Ecto neural progenitor cell (in vitro differentiated cells): ENCODE measurements at regions not wholly inside any gene's neighbourhood (a gene's known extent, or its start where the extent isn't known, plus 50 kb on each side); places are given as distances from the start of the nearest gene placed in this dataset.
A peak's percentile ranks its signal among the peaks of the same experiment; 100 is the strongest.

Source experiments
- DNase-seq: peaks from one replicate; pipeline ENCODE4 v3.0.0-alpha.2; 2018; ENCODE audit warnings: low spot score

DNA sequence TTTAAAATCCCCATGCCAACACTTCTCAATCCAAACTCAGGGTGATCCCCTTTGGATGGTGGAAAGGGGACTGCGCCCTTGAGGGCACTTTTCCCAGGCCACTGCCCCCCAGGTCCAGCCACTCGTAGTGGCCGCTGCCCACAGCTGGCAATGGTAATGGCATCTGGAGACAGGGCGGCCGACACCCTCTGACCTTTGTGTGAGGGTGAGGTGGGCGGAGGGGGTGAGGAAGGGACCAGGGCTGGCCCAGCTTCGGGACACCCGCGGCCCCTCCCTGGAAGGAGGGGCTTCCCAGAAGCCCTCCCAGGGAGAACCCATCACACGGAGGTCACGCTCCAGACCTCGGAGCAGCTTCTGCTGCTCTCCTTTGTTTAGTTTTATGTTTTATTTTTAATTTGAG, 289.7 kb downstream of the FOXL1 start:
- no peak for DNase-seq

DNA sequence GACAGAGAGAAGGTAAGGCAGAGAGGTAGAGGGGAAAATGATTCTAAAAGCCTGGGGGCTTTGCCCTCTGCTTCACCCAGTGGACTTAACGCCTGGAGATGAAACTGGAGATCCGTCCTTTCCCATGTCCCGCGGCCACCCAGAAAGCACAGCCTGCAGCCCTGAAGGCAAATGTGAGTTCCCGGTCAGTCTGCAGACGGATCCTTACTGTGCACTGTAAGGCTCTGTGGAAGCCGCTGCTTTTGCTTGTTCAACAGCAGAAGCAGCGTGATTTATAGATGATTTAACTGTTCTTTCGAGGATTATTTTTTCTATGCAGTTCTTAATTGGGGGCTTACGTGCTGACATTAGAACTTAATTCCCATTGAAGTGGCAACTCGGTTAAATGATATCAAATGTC, 290.4 kb downstream of the FOXL1 start:
- DNase-seq, result no peak

DNA sequence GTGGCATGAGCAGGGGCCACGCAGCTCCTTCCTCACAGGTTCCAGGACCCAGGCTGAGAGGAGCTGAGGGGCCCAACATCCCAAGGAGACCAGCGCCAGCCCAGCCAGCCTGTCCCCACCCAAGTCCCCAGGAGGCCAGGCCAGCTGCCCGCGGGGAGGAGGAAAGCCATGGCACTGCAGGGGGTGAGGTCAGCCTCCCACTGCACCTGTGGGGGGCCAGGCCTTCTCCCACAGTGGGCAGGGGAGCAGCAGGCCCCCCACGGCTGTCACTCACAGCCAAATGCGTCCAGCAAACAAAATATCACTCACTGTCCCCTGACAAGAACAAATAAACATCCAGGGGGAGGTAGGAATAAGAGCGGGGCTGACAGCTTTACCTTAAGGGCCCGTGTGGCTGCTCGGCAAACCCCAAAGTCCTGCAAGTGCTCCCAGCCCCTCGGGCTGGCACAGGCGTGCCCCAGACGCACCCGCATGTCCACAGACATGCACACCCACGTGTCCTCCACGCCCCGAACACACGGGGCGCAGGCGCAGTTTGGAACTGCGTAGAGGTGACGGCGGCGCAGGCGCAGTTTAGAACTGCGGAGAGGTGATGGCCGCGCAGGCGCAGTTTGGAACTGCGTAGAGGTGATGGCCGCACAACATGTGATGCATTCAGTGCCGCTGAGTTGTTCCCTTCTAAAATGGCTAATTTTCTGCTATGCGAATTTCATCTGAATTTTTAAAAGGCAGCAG, 291.1 kb downstream of the FOXL1 start:
- no peak for DNase-seq

DNA sequence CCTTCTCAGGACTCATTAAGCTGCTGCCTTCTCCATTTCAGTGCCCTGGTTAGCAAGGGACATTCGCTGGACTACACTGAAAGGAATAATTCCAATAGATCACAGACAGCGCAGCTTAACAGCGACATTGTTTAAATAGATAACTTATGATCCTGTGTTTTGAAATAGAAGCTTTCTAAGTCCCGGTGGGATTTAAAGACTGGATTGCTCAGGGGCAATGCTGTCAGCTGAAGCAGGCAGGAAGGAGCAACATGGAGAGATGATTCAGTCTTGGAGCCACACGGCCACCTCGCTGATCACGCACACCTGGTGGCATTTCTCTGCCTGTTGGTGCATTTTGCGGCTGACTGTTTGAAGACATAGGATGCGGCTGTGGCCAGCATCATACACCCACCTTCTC, 292.0 kb downstream of the FOXL1 start:
- DNase-seq, result no peak

DNA sequence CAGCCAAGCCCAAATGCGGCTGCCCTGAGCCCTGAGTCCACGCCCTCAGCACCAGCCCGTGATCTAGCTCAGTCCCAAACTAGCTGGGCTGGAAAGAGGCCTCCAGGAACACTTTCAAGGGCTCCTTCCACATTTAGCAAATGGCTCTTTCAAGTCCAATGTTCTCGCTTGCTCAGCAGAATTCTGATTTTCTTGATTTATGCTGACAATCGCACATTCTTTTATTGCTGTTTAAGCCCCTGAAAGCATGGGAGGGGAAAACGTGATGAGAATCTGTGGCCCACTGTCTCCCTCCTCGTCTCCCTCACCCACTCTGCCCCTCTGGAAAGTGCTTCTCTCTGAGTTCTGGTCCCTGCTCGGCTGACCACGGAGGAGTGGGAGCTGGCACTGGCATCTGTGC, 293.8 kb downstream of the FOXL1 start:
- no peak for DNase-seq

DNA sequence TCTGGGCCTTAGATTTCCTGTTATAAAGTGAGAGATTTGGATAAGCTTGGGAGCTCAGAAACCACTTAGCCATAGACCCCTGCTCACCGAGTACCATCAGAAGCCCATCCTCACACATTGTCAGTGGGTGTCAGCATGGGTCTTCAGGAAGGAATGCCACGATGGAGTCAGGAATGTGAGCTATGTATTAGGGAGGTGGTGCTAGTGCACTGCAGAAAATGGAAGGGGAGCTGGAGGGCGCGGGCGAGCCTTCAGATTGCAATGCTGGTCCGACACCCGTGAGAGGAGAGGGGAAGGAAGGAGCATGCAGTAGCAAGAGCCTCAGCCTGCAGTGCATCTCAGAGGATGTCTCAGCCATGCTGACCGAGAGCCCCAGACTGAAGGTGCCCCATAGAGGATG, 294.5 kb downstream of the FOXL1 start:
- DNase-seq, result no peak

DNA sequence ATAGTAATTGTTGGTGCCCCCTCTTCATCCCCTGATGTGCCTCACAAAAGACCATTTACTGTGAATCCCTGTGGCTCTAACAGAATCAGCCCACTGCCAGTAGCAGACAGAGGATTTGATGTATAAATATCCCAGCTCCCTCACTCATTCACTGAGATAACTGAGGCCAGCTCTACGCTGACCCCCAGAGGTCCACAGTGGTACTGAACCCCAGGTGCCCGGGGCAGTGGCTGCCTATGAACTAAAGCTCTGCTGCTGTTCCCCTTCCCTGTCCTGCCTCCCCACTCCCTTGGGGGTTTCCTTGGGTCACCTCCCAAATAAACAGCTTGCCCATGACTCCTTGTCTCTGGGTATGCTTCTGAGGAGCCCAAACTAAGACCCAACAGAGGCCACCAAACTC, 295.8 kb downstream of the FOXL1 start:
- DNase-seq, result peak; percentile 75

DNA sequence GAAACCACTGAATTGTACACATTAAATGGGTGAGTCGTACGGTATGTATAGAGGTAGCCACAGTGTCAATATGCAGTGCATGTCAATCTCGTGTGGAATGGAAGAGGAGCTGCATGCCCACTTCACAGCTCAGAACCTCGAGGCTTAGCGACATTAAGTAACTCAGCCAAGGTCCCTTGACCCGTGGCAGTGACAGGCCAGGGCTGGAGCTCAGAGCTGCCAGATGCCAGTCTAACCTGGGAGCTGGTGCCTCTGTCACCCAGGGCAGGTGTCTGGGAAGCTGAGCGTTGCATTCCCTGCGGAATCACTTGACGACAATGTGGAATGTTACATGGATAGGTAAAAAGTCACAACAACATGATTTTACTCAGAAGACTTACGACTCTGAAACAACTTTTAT, 298.1 kb downstream of the FOXL1 start:
- no peak for DNase-seq

DNA sequence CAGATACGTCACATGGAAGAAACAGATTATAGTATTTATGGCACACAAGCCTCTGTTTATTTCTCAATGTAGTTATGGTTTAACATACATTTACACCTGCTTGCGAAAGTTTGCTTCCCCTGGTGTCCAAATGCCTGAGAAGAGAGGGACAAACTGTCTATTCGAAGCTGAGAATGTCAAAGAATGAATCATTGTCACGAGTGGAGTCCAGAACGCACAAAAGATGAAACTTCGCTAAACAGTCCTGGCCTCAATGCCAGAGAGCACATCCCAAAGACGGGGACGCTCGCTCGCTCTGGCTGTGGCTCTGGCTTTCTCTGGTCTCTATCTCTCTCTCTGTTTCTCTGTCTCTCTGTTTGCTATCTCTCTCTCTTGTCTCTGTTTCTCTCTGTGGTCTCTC, 298.8 kb downstream of the FOXL1 start:
- DNase-seq, result no peak

DNA sequence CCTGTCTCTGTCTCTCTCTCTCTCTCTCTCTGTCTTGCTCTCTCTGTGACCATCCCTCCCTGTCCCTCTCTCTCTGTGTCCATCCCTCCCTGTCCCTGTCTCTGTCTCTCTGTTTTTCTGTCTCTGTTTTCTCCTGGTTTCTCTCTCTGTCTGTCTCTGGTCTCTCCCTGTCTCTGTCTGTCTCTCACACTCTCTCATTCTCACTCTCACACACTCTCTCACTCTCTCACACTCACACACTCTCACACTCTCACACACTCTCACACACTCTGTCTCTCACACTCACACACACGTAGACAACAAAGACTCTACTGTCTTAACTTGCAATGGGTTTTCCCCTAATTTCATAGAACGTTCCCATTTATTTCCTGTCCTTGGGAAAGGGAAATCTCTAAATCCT, 299.5 kb downstream of the FOXL1 start:
- no peak for DNase-seq

DNA sequence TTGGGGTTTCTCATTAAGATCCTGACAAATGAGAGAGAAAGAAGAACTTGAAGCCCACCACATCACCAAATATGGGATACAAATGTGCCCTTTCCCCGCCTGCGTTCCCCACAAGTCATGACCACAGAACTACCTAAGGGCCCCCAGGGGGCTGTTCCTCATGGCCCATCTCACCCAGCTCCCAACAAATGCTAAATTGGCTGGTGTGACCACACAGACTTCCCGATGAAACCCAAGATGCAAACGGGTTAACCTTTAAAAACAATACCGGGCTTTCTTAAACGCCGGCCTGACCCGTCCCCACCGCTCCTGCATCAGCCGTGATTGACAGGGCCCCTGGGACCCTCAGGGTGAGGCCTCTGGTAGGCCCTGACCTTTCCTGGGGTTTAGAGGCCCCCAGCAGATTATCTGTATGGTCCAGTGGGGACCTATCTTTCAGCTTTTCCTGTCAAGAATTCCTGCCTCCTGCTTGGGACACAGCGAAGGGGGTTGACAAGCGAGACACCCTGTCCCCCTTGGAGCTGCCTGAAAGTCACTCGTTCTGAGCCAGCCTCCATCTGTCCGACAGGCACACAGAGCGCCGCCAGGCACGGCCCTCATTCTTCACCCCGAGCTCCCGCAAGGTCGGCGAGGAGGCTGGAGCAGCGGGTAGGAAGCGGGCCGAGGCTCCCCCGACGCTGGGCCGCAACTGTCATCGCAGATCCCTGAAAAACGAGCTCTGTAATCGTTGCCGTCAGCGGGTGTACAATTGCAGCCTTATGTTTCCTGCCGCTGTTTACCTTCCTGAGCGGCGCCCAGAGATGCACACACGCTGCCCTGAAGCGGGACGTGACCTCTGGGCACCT, 300.1 kb downstream of the FOXL1 start:
- DNase-seq, result peak; percentile 57

DNA sequence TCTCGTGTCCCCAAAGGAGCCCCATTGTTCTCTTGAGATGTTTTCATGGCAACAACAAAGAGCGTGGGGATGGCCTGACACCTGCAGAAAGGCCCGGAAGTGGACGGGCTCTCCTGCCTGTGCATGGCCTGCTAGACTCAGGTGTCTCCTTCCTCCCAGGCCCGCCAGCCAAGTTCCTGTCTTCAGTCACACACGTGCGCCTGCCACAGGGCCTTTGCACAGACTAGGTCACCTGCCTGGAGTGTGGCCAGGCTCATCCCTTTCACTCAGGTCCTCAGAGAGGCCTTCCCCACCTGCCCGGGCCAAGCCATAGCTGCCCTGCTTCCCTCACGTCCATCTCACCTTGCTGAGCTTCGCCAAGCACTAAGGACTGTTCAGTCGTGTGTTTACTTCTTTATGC, 300.9 kb downstream of the FOXL1 start:
- no peak for DNase-seq

DNA sequence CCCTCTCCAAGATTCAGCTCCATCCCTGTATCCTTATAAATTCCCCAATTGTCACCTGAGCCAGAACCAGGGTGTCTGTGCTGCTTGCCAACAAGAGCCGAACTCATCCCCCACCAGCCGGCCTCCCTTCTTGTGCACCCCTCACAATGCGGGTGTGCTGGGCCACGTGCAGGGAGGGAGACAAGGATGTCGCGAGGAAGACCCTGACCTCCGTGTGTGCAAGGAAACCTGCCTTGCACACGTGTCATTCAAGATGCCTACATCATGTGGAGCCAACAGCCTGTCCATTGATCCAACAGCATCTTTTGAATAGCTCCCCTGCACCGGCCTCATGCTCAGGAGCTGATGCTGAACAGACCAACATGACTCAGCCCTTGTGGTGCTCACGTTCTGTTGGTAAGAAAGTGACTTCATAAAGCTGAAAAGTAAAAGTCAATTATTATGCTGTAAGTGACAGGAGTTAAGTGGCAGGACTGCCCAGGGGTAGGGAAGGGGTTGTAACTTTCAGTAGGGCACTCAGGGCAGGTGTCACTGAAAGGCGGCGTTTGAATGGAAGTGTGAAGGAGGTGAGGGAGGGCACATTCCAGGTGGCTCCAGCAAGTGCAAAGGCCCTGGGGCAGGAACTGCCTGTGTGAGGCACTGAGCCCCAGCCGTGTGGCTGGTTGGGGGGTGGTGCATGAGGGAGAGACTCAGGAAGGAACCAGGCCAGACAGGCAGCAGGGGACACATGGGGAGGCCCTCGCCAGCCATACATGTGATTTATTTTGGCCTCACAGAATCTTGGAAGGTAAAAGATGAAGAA, 302.2 kb downstream of the FOXL1 start:
- no peak for DNase-seq

DNA sequence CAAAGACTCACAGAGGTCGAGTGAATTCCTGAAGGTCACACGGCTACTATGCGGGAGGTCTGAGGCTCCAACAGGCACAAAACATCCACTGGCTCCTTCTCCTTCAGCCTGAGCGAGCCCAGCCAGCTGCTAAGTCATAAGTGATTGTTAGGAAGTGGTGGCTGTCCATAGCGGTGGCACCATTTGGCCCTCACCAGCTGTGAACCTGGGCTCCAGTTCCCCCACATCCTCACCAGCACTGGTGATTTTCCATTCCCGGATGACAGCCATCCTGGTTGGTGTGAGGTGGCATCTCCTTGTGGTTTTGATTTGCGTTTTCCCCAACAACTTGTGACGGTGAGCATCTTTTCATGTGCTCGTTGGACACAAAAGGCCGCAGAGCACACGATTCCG, 302.8 kb downstream of the FOXL1 start:
- no peak for DNase-seq

DNA sequence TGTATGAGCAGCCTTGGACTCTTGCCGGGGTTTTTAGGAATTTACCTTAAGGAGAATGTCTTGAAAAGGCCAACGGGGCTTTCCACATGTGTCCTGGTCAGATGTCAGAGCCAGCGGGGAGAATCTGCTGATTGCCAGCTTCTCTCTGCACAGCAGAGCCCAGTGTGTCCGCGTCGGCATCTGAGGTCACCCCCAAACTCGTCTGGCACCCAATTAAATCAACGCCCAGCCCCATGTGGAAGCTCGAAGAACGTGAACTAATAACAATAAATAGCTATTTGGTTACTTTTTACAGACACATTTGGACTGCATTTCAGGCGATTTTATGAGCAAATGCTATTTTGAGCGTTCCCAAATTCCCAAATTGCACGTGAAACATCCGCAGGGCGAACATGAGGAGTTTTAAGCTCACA, 303.5 kb downstream of the FOXL1 start:
- DNase-seq, result no peak

DNA sequence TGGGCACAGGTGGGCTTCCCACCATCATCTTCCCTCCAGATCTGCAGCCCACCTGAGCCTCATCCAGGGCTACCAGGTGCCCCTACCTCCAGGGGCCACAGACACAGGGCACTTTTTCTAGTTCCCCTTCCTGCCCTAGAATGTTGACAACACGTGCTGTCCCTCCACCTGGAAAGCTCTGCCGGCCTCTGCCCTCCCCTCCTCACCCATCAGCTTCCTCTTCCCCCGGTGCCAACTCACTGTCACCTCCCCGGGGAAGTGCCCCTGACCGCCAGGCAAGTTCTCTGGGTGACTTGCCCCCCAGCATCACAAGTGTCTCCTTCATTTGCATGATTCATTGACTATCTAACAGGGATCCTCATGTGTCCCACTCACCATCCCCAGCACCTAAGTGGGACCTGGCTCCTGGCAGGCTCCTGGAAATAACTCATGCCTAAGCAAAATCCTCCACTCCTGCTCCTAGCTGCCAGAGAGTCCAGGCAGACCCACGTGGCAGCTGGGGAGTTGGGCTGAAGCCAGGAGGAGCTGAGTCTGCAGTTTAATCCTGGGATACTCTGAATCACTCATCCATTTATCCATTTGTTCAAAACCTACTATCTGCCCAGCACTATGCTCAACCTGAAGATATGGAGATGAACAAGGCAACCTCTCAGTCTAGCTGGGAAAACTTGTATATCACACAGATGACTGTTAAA, 304.4 kb downstream of the FOXL1 start:
- no peak for DNase-seq

DNA sequence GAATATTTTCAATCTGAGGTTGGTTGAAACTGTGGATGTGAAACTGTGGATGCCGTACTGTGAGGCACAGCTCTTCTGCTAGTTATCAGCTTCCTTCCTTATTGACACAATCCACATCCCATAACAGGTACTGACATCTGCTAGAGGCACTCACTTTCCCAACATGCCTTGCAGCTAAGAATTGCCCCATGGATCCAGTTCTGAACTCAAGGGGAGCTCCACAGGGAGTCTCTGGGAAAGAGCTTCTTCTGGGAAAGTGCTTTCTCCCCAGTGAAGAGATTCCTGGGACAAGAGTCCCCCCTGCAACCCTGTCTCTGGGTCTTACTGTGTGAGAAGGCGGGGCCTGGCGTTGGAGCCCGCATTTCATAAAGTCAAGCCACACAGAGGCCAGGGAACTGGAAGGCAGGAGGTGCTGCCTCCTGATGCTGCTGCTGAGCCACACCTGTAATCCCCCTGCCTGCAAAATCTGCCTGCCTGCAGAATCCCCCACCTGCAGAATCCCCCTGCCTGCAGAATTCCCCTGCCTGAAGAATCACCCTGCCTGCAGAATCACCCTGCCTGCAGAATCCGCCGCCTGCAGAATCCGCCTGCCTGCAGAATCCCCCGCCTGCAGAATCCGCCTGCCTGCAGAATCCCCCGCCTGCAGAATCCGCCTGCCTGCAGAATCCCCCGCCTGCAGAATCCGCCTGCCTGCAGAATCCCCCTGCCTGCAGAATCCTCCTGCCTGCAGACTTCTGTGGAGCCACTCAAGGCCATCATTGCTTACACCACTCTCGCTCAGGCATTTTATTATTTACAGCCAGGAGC, 305.4 kb downstream of the FOXL1 start:
- DNase-seq, result no peak

DNA sequence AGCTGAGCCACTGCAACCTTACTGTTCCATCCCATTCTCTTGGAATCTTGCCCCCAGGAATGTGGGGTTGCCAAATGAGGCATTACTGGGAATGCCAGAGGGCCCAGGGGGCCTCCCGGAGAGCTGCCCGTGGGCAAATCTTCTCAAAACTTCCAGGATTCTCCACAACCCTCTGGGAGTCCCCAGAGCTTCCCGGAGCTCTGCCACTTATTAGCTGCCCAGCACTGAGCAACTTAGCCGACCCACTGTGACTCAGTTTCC, 306.0 kb downstream of the FOXL1 start:
- no peak for DNase-seq

DNA sequence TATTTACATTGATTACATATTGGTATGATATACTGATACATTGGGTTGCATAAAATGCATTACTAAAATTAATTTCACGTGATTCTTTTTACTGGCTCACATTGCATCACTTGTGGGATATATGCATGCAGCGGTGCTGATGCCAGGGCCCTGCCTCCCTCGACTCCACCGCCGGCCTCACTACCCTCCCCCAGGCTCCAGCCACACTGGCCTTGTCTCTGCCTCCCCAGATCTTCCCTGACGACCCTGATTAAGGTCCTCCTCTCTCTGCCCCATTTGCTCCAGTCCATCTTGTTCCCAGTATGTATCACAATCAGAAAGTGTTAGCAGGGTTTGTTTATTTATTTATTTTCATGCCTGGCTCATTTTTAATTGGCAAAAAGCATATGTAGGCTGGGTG, 306.8 kb downstream of the FOXL1 start:
- DNase-seq, result no peak

DNA sequence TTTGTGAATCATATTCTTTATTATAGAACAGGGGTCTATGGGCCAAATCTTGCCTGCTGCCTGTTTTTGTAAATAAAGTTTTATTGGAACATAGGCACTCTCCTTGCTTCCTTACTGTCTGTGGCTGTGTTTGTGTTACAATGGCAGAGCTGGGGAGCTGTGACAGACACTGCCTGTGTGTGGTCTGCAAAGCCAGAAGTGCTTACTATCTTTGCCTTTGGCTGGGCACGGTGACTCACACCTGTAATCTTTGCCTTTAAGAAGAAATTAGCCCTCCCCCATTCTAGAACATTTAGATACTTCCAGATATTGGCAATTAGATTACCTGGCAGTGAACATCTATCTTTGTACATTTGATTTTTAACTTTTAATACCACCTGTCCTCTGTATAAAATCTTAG, 308.3 kb downstream of the FOXL1 start:
- DNase-seq, result no peak

DNA sequence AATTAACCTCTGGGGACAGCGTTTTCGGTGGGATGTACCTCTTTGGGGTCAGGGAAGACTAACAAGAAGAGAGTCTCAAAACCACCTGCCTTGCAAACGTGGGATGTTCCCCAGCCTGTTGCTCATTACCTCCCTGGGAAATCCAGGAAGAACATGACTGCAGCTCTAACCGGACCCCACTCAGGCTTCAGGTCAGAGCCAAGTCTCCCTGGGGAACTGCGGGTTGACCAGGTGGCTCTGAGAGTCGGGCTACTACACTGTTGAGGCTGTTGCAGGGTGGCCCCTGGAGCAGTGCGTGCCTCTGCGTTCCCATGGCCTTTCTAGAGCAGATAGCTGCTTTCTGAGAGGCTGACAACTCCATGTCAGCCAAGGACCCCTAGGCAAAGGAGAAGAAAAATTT, 309.1 kb downstream of the FOXL1 start:
- no peak for DNase-seq
